ENCODE measurements at regions not wholly inside any gene's neighbourhood (a gene's known extent, or its start where the extent isn't known, plus 50 kb on each side); places are given as distances from the start of the nearest gene placed in this dataset.

GRCh38 chr1:65486613-65487012 is 66.1 kb downstream of the LEPR start:
- Histone ChIP-seq H3K27me3 (ENCODE audit: control insufficient read depth, insufficient read depth, low read length) (no peaks in the 10 kb centered on the region), H3K4me1 (ENCODE audit: control insufficient read depth in 2 of 3, insufficient read depth in 2 of 3, low read depth in 1 of 3, low read length in 3 of 3) (no peaks in the 10 kb centered on the region), H3K36me3 (ENCODE audit: control insufficient read depth in 2 of 3, insufficient read depth in 3 of 3, low read length in 3 of 3) (no peaks in the 10 kb centered on the region), H3K9ac (ENCODE audit: low read length in 3 of 3) (no peak overlapping the region), H3K4me3 (ENCODE audit: low read length in 3 of 3) (no peak overlapping the region), H3K27ac (ENCODE audit: low read depth in 2 of 2, low read length in 2 of 2) (no peak overlapping the region), H3K9me3 (ENCODE audit: control insufficient read depth in 2 of 3, insufficient read depth in 1 of 3, low read length in 3 of 3) (no peaks in the 10 kb centered on the region)
- intact Hi-C loops (cut with DNase I): no loop called here
- TF ChIP-seq CTCF (IDR thresholded peaks at IDR 0.05; ENCODE audit: borderline replicate concordance, extremely low read depth, insufficient read depth): no peak
- FAIRE-seq (no peak), DNase-seq (no peak)

GRCh38 chr1:65489481-65489880 is 69.0 kb downstream of the LEPR start:
- Histone ChIP-seq H3K27ac (ENCODE audit: low read depth in 2 of 2, low read length in 2 of 2) (no peak overlapping the region), H3K4me1 (ENCODE audit: control insufficient read depth in 2 of 3, insufficient read depth in 2 of 3, low read depth in 1 of 3, low read length in 3 of 3) (no peaks in the 10 kb centered on the region), H3K9me3 (ENCODE audit: control insufficient read depth in 2 of 3, insufficient read depth in 1 of 3, low read length in 3 of 3) (no peaks in the 10 kb centered on the region), H3K9ac (ENCODE audit: low read length in 3 of 3) (no peak overlapping the region), H3K4me3 (ENCODE audit: low read length in 3 of 3) (no peak overlapping the region), H3K27me3 (ENCODE audit: control insufficient read depth, insufficient read depth, low read length) (no peaks in the 10 kb centered on the region), H3K36me3 (ENCODE audit: control insufficient read depth in 2 of 3, insufficient read depth in 3 of 3, low read length in 3 of 3) (no peaks in the 10 kb centered on the region)
- TF ChIP-seq CTCF (IDR thresholded peaks at IDR 0.05; ENCODE audit: borderline replicate concordance, extremely low read depth, insufficient read depth): no peak
- no peak for DNase-seq
- intact Hi-C loops (cut with DNase I): no loop called here
- no peak for FAIRE-seq

GRCh38 chr1:65490231-65491009 is 70.0 kb downstream of the LEPR start:
- Histone ChIP-seq H3K27ac (ENCODE audit: low read depth in 2 of 2, low read length in 2 of 2) (no peak overlapping the region), H3K27me3 (ENCODE audit: control insufficient read depth, insufficient read depth, low read length) (no peaks in the 10 kb centered on the region), H3K9ac (ENCODE audit: low read length in 3 of 3) (no peak overlapping the region), H3K4me3 (ENCODE audit: low read length in 3 of 3) (no peak overlapping the region), H3K36me3 (ENCODE audit: control insufficient read depth in 2 of 3, insufficient read depth in 3 of 3, low read length in 3 of 3) (no peaks in the 10 kb centered on the region), H3K9me3 (ENCODE audit: control insufficient read depth in 2 of 3, insufficient read depth in 1 of 3, low read length in 3 of 3) (no peaks in the 10 kb centered on the region), H3K4me1 (ENCODE audit: control insufficient read depth in 2 of 3, insufficient read depth in 2 of 3, low read depth in 1 of 3, low read length in 3 of 3) (no peaks in the 10 kb centered on the region)
- intact Hi-C loops (cut with DNase I): no loop called here
- no peak for TF ChIP-seq CTCF (IDR thresholded peaks at IDR 0.05; ENCODE audit: borderline replicate concordance, extremely low read depth, insufficient read depth)
- no peak for DNase-seq
- FAIRE-seq: no peak

GRCh38 chr1:65491472-65491871 is 71.0 kb downstream of the LEPR start:
- intact Hi-C loops (cut with DNase I): no loop called here
- no peak for TF ChIP-seq CTCF (IDR thresholded peaks at IDR 0.05; ENCODE audit: borderline replicate concordance, extremely low read depth, insufficient read depth)
- Histone ChIP-seq H3K36me3 (ENCODE audit: control insufficient read depth in 2 of 3, insufficient read depth in 3 of 3, low read length in 3 of 3) (no peaks in the 10 kb centered on the region), H3K4me1 (ENCODE audit: control insufficient read depth in 2 of 3, insufficient read depth in 2 of 3, low read depth in 1 of 3, low read length in 3 of 3) (no peaks in the 10 kb centered on the region), H3K9me3 (ENCODE audit: control insufficient read depth in 2 of 3, insufficient read depth in 1 of 3, low read length in 3 of 3) (no peaks in the 10 kb centered on the region), H3K4me3 (ENCODE audit: low read length in 3 of 3) (no peak overlapping the region), H3K9ac (ENCODE audit: low read length in 3 of 3) (no peak overlapping the region), H3K27ac (ENCODE audit: low read depth in 2 of 2, low read length in 2 of 2) (no peak overlapping the region), H3K27me3 (ENCODE audit: control insufficient read depth, insufficient read depth, low read length) (no peaks in the 10 kb centered on the region)
- no peak for DNase-seq
- no peak for FAIRE-seq

Data from kidney (tissue), 13 donors.